Stomach (tissue), 8 donors: ENCODE measurements at regions not wholly inside any gene's neighbourhood (a gene's known extent, or its start where the extent isn't known, plus 50 kb on each side); places are given as distances from the start of the nearest gene placed in this dataset.
A peak's percentile ranks its signal among the peaks of the same experiment; 100 is the strongest.

Experiments
- DNase-seq, 2 donors: peaks; one replicate each; pipeline versions ENCODE4 v3.0.0 to v3.0.0-alpha.2; 2013 to 2019
- H3K27ac ChIP-seq, 5 donors: fragments of 200-600 bp in 4 of 5; sonication (generic) in 4 of 5; one replicate each; pipeline ENCODE4 v1.5.1; 2013 to 2019; ENCODE audit warnings: mild to moderate bottlenecking in 1 of 5, moderate library complexity in 1 of 5
- H3K27me3 ChIP-seq, 3 donors: fragments of 200-600 bp; sonication (generic); one replicate each; pipeline ENCODE4 v1.5.1; 2017 to 2019; ENCODE audit warnings: mixed run types in 1 of 3
- H3K36me3 ChIP-seq, 4 donors: fragments of 200-600 bp; sonication (generic); 1 replicate in 3 of 4; 2 replicates in 1 of 4; pipeline ENCODE4 v1.5.1; 2016 to 2019
- H3K4me1 ChIP-seq, 4 donors: fragments of 200-600 bp; sonication (generic); one replicate each; pipeline ENCODE4 v1.5.1; 2016 to 2019
- H3K4me3 ChIP-seq, 4 donors: fragments of 200-600 bp; sonication (generic) in 3 of 4; one replicate each; pipeline ENCODE4 v1.5.1; 2016 to 2019; ENCODE audit warnings: mild to moderate bottlenecking in 1 of 4
- H3K9me3 ChIP-seq, 4 donors: fragments of 200-600 bp; sonication (generic); one replicate each; pipeline ENCODE4 v1.5.1; 2016 to 2019
- CTCF ChIP-seq, 7 experiments: fragments of 450-650 bp in 4 of 7; fragments of 200-600 bp in 3 of 7; sonication (generic) in 3 of 7; IDR thresholded peaks; one replicate each; pipeline ENCODE4 v1.5.1; 2016 to 2019; ENCODE audit warnings: antibody characterized with exemption in 7 of 7, control low read depth in 2 of 7, mild to moderate bottlenecking in 1 of 7
- EP300 ChIP-seq: sonication (generic); formaldehyde crosslinking; IDR thresholded peaks from one replicate; pipeline ENCODE4 v1.6.1; 2017; ENCODE audit warnings: antibody characterized with exemption
- POLR2A ChIP-seq, 4 donors: fragments of 450-650 bp; IDR thresholded peaks; one replicate each; pipeline ENCODE4 v1.6.1; 2016; ENCODE audit warnings: antibody characterized with exemption in 4 of 4, control low read depth in 2 of 4, mild to moderate bottlenecking in 1 of 4, moderate library complexity in 1 of 4
- POLR2AphosphoS5 ChIP-seq, 3 donors: sonication (generic); formaldehyde crosslinking; IDR thresholded peaks; one replicate each; pipeline ENCODE4 v1.6.1; 2016; ENCODE audit warnings: antibody characterized with exemption in 3 of 3
- WGBS, 5 donors: extraction: QIAGEN DNeasy Blood & Tissue Kit in 3 of 5; methylation state at CpG; one replicate each; pipeline versions ENCODE4 v1.1.5 to v1.1.7; 2013 to 2018; 5-methylcytosine and 5-hydroxymethylcytosine counted together
- intact Hi-C: fragments of 100-400 bp; cut with DNase I; formaldehyde crosslinking; loops from one replicate; pipeline ENCODE4 v1.15.1; 2023; ENCODE audit warnings: low total_unique reads
- donor health status: healthy with polysubstance abuse.
- donor health status: Bipolar disorder and iron deficiency.
- donor health status: healthy.

- TF ChIP-seq EP300 (no peak), POLR2AphosphoS5 (IDR thresholded peaks at IDR 0.05) (no peak), POLR2A (IDR thresholded peaks at IDR 0.05) (no peak), CTCF (IDR thresholded peaks at IDR 0.05) (no peak)
- no peaks in the 10 kb centered on the region for H3K36me3 ChIP-seq
- no peak overlapping the region for H3K27ac ChIP-seq
- no peaks in the 10 kb centered on the region for H3K9me3 ChIP-seq
- intact Hi-C loops = no loop called here
- H3K4me3 ChIP-seq = no peak overlapping the region
- 68 to 87% (median 78%) methylated on average over 2 of the region's 2 CpGs for WGBS, 5 donors
- no peaks in the 10 kb centered on the region for H3K4me1 ChIP-seq
- DNase-seq = no peak
- H3K27me3 ChIP-seq = no peaks in the 10 kb centered on the region
These were observed 526.6 kb downstream of the C4orf33 start for GRCh38 chr4:129622566-129622965.

- Histone ChIP-seq H3K9me3 (no peaks in the 10 kb centered on the region), H3K27ac (no peak overlapping the region), H3K27me3 (no peaks in the 10 kb centered on the region), H3K36me3 (no peaks in the 10 kb centered on the region), H3K4me3 (no peak overlapping the region), H3K4me1 (no peaks in the 10 kb centered on the region)
- DNase-seq = peak in 1 of 2 donors; percentile 37
- WGBS, 5 donors = 41 to 54% (median 45%) methylated on average over 4 of the region's 4 CpGs
- TF ChIP-seq POLR2AphosphoS5 (IDR thresholded peaks at IDR 0.05) (no peak), CTCF (IDR thresholded peaks at IDR 0.05) (no peak), EP300 (no peak), POLR2A (IDR thresholded peaks at IDR 0.05) (no peak)
- intact Hi-C loops = no loop called here
These were observed 527.4 kb downstream of the C4orf33 start for GRCh38 chr4:129623233-129623875.

GRCh38 chr4:129641179-129641578, 545.2 kb downstream of the C4orf33 start:
- no peaks in the 10 kb centered on the region for H3K4me1 ChIP-seq
- intact Hi-C loops = loop anchor here (10.0 kb wide), 1 partner anchor 276 kb away; no protein-coding TSS in a partner anchor
- no peaks in the 10 kb centered on the region for H3K9me3 ChIP-seq
- no peak overlapping the region for H3K27ac ChIP-seq
- H3K36me3 ChIP-seq = no peaks in the 10 kb centered on the region
- no peak overlapping the region for H3K4me3 ChIP-seq
- WGBS, 5 donors = 35 to 42% (median 39%) methylated on average over 5 of the region's 5 CpGs
- H3K27me3 ChIP-seq = no peaks in the 10 kb centered on the region
- peak; percentile 53 to 66 for DNase-seq
- TF ChIP-seq POLR2A (IDR thresholded peaks at IDR 0.05) (no peak), CTCF (IDR thresholded peaks at IDR 0.05) (peak in 5 of 7 experiments; percentile 42 to 82 (median 68))

- intact Hi-C loops = loop anchor here (10.0 kb wide), 1 partner anchor 281 kb away; no protein-coding TSS in a partner anchor
These were observed 549.5 kb downstream of the C4orf33 start for GRCh38 chr4:129645461-129645860.

More at GRCh38 chr4:129645461-129645860, 549.5 kb downstream of the C4orf33 start:
- no peak for DNase-seq
- no peak overlapping the region for H3K27ac ChIP-seq
- no peaks in the 10 kb centered on the region for H3K4me1 ChIP-seq
- H3K4me3 ChIP-seq = no peak overlapping the region
- 72 to 78% (median 75%) methylated on average over 3 of the region's 3 CpGs for WGBS, 5 donors
- H3K27me3 ChIP-seq = no peaks in the 10 kb centered on the region
- no peak for TF ChIP-seq POLR2A (IDR thresholded peaks at IDR 0.05)
- no peak for TF ChIP-seq CTCF (IDR thresholded peaks at IDR 0.05)
- TF ChIP-seq POLR2AphosphoS5 (IDR thresholded peaks at IDR 0.05) = no peak
- no peaks in the 10 kb centered on the region for H3K9me3 ChIP-seq
- no peaks in the 10 kb centered on the region for H3K36me3 ChIP-seq
